HG02973 (cell line): ENCODE measurements at regions not wholly inside any gene's neighbourhood (a gene's known extent, or its start where the extent isn't known, plus 50 kb on each side); places are given as distances from the start of the nearest gene placed in this dataset.
"Not testable (repeated sequence)": the region's sequence is repeated elsewhere in the genome, so short reads cannot be mapped to it uniquely, and the experiment has no call there.

ENCODE experiments used
- ATAC-seq: cut with Tn5 transposase; IDR thresholded peaks from one replicate; pipeline ENCODE4 v1.9.1; 2021; ENCODE audit warnings: moderate library complexity; ENCODE audit not compliant: unreplicated experiment

DNA sequence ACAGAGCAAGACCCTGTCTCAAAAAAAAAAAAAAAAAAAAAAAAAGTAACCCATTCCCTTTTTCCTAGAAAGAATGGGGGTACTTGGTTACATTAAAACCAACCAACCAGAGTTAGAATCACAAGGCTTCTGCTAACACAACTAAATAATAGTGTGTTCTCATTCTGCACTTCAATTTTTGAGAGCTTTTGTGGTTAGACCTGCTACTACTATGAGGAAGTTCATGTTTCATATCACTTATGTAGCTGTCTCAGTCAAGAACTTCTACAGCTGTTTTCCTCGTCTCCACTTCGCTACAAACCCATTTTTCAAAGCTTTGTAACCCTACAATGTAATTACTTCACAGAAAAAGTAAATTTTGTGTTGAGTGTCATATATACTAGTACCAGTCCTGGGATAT, 58.3 kb downstream of the PDHA2 start:
- peak; percentile 74 for ATAC-seq

DNA sequence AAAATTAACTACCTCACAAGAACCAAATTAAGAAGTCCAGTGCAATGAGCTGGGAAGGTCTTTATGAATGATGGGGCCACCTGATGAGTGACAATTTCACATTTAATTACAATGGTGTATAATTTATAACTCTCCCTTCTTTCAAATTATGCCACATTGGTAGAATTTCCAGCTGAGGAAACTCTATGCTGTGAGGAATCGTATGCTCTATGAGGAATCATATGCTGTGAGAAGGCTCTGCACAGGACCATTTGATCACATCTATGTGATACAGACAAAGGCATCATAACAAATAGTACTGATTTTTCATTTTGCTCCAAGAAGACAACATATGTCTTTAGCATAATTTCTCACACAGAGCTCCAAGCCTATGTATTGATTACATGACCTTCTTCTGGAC, 69.3 kb downstream of the PDHA2 start:
- ATAC-seq: no peak

DNA sequence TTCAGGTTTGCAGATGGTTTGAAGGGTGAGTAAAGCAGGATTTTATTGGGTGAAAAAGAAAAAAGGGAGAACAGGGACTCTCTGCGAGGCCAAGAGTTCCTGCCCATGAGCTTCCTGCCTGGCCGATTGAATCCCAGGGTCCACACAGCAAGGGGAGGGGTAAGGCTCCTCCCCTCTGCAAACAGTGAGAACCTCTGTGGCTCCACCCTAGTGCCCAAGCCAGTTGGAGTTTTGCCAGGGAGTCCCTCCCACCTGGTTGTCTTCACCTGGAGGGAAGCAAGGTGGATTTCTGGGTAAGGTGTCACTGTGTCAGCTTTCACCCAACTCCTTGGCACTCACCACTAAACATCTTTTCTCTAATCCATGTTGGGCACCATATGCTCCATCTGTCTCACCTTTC, 70.9 kb downstream of the PDHA2 start:
- no peak for ATAC-seq

DNA sequence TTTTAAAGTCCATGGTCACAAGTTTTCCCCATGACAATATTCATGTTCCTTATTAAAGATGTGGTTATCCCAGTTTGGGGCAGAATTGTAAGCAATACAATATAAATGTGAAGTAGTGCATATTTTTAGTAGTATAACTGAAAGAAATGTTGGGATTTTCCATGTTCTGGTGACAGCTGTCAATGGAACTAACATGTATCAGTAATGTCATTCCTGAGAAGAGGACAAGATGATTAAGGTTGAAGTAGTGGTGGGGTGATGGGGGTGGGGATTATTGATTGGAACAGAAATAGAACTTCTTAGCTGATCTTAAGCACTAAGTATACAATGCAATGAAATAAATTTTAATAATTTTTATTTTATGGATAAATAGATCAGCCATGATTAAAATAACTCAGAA, 81.6 kb downstream of the PDHA2 start:
- no peak for ATAC-seq

DNA sequence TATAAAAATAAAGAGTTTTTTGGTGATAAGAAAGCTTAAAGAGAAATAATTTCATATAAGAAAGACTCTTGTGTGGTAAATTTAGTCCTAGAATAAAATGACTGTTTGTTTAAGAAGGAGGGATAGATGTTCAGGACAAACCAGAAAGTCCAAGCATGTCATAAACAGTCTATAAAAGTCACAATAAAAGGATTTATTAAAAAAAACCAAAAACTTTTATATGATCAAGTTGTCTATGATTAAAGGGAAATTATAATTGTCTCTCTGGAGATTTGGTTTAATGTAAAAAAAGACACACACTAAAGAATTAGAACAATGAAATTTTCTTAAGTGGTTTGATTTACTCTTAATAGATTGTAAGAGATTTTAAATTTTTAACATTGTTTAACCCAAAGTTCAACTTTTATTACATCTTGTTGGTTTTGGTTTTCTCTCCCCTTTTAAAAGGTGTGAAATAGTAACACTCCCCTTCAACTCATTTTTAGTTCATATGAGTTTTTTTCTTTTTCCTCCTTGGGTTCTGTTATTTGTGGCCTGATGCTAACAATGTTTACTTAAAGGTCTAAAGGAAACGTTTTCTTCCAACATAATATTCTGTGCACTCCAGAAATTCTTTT, 89.7 kb downstream of the PDHA2 start:
- ATAC-seq: no peak

DNA sequence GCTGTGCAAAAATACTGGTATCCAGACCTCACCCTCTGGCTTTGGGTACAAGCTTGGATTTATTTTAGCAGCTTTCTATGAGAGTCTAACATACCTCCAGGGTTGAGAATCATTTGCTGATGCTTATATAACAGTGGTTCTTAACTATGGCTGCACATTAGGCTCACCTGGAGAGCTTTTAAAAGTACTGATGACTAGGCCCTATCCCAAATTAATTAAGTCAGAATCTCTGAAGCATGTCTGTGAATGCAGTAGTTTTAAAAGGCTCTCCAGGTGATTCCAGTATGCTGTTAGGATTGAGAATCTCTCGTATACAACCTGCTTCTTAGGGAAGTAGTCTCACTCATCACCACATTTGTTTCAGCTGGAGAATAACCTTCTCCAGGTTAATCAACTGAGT, 99.2 kb downstream of the PDHA2 start:
- ATAC-seq: no peak

DNA sequence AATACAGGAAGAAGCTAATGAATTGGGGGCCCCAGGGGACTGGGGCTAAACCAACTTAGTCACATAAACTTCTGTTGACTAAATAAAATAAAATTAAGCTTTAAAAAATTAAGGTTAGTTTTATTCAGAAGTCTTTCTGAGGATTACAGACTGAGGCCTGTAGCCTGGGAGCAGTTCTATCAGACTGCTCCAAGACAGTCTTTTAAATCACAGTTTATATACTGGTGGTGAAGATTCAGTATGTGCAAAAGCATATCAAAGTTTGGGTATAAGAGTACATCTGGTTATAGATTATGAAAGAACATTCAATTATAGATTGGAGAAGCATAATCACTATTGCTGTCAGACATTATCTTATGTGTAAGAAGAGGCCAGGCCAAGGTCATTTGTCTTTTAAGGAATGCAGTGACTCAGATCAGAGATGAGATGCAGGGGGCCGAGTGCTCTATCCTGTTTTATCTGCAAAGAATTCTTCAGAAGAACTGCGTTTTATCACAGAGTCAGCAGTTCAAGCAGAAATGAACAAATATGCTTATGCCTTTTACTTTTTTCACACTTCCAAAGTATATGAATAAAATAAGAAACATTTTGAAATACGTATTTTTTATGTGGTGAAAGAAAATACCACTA, 109.4 kb downstream of the PDHA2 start:
- no peak for ATAC-seq

DNA sequence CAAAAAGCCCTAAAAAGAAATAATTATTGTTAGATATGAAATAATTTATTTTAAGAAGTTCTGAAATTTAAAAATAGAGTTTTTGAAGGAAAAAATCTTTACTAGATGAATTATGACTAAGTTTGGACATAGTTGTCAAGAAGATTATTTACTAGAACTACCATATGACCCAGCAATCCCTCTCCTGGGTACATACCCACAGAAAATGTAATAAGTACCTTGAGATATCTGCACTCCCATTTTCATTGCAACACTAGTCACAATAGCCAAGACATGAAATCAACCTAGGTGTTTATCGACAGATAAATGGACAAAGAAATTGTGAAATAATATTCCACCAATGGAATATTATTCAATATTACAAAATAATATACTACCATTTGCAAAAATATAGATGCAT, 109.9 kb downstream of the PDHA2 start:
- ATAC-seq: no peak

DNA sequence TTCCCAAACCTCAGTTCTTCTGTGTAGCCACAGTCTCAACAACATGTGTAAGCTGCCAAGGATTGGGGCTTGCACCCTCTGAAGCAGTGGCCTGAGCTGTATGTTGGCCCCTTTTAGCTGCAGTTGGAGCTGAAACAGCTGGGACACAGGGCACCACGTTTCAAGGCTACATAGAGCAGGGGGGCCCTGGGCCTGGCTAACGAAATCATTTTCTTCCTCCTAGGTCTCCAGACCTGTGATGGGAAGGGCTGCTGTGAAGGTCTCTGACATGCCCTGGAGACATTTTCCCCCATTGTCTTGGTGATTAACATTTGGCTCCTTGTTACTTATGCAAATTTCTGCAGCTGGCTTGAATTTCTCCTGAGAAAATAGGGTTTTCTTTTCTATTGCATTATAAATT, 112.6 kb downstream of the PDHA2 start:
- ATAC-seq: not testable (repeated sequence)

DNA sequence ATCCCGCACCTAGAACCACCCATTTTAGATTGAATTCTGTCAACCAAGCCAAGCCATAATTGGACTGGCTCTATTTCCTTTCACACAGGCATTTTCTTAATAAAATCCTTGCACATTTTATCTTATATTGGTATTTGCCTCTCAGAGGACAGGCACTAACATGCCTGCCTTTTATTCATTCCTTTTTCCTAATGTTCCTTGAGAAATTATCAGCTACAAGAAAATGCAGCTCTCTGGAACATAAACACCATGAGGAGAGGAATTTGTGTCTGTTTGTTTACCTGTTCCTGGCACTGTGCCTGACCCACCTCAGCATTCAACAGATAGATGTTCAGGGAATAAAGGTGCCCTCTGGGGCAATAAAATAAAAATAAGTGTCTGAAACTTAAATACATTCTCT, 116.2 kb downstream of the PDHA2 start:
- no peak for ATAC-seq

DNA sequence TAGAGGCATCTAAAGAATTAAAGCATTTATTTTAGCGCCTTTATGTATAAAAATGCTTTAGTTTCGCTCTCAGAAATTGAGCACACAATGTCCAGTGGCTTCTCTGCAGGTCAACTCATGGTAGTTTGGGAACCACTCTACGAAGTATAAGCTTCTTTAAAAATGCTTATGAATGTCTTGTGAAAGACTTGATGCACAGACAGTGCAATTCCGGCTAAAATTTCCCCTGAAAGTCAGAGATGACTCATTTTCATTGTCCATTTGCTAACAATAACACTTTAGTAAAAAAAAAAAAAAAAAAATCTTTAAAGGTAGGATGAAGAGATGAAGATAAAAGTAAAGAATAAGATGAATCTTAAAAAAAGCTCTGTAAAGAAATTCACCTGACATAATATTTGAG, 117.2 kb downstream of the PDHA2 start:
- no peak for ATAC-seq

DNA sequence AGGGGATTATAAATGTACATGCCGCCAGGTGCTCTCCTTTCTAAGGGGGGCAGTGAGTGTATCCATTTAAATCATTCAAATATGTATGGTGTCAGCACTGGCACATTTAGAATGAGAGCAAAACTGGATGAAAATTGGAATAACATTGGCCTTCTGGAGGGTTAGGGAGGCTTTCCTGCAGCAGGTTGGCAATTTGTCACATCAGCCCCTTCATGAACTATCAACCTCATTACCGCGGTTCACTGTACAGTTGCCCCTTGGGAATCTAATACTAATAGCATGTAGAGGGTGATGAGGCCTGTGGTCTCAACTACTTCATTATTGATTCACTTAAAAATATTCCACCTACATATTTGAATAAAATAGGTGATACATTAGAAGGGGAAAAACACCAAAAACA, 117.9 kb downstream of the PDHA2 start:
- no peak for ATAC-seq

DNA sequence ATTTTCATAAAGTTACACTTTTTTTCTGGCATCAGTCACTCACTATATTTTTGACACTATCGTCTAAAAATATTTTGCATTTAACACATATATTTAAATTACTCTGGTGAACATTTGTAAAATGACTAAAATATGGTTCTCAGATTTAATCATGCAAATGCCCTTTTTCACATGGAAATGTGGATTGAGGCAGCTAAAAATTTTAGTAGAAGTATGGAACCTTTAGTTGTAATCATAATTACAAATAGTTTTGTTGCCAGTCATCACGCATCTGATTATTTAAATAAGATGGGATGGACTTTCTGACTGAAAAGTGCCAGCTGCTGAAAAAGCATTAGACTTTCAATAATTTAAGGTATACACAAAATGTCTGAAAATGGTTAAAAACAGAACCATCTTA, 119.3 kb downstream of the PDHA2 start:
- no peak for ATAC-seq

DNA sequence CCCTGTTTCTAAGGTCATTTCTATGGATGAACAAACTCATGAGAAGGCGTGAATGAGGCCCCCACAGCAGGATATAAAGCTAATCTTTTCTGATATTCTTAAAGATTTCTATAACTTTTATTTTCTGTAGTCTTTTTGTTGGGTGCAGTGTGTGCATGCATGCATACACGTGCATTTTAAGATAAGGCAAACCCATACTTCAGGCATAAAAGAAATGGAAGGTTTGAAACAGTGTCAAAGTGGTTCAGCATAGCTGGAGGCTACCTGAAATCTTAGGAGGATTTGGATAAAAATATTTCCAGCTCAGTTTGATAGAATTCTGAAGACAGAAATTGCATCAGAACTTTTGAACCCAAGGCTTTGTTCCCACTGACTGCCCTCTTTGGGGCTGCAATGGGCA, 119.7 kb downstream of the PDHA2 start:
- ATAC-seq: no peak

DNA sequence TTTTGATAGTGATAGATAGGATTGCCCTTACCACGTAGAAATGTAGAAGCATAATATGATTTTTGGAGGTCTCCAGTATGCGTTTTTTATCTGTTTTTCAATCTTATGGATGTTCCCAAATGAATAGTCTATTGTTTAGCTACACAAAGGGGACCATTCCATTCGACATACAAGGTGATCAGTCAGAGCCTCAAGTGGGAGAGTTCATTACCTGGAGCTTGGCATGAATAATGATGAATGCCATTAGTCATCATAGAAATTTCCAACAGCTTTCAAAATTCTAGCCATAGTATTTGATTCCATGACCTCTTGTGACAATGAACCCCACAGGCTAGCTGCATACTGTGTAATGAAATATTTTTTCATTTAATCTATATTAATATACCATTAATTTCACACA, 123.6 kb downstream of the PDHA2 start:
- ATAC-seq: no peak

DNA sequence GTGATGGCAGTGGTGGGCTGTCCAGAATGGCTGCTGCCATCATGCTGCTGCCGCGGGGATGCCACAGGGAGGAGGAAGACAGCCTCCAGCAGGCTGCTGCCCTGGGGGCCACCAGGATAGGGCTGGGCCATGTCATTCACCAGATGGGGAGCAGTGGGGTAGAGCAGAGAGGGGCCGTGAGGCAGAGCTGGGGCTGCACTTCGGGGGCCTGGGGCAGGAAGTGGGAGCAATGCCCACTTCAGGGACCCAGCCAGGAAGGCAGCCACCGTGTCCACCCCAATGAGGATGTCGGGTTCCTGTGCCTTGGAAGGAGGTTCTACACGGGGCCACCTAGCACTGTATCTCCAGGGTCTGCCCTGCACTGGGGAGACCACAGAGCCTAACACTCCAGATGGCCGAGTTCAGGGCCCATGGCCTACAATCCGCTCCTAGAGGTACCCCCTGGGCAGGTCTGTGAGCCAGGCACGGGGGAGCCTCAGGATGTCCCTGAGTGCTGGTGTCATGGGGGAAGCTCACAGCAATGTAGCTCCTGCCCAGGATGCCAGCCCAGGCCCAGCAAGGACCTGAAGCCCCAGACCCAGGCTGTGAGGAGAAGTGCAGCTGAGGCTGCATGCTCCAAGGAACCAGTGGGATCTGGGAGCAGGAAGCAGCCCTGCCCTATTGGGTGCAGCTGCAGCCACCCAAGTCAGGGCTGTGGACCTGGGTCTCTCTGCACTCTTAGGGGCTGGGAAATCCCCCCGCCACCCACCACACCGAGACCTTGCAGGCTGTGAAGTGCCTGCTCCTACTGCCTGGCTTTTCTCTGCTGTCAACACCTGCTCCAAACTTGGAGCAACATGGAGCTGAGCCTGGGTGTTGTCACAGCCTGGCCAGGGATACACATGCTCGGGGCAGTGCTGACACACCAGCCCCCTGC, 140.3 kb downstream of the PDHA2 start:
- ATAC-seq: no peak

DNA sequence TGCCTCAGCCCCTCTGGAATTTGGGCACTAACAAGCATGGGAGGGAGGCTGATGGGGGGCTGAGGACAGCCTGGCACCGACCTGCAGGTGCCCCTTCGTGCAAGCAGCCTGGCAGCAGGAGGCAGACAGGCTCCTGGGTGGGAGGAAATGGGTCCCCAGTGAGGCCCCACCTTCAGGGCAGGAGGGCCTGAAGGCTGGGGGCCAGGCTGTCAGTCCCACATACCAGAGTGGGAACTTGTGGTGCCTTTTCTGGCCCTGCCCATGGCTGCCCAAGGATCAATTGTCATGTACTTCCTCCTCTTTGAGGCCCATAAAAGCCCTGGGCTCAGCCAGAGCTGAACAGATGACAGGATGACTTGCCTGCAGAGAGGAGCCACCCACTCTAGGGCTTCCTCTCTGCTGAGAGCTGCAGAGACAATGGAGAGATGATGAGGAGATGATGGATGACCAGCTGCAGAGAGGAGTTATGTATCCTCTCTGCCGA, 141.0 kb downstream of the PDHA2 start:
- no peak for ATAC-seq

DNA sequence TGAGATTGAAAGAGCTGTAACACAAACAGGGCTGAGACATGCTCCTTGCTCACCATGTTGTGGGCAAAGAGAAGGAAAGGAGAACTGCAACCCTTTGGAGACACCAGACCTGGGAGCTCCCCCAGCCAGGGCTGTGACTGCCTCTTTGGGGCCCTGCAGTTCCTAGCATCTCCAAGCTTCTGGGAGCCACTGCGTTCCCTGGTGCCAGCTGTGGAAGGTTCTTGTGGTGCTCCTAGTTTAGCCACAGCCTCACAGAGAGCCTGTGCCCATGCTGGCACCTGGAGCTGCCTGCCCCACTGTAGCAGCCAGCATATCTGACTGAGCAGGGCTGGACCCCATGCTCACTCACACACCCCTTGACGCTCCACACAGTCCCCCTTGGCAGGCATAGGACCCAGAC, 141.7 kb downstream of the PDHA2 start:
- no peak for ATAC-seq

DNA sequence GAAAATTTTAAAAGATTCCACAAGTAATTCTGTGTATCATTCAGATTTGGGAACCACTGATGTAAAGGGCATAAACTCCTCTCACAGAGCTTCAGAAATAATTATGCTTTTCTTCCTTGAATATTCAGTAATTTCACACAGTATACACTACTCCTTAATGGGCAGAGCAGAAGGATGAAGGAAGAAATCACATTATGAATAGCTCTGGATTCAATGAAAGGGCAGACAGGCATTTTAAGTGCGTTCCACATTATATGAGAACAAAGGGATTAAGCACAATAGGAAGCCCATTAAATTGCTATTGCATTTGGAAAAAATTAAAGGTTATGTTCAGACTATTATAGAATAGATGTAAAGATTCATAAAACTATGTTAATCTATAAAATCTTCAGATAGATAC, 142.6 kb downstream of the PDHA2 start:
- ATAC-seq: no peak

DNA sequence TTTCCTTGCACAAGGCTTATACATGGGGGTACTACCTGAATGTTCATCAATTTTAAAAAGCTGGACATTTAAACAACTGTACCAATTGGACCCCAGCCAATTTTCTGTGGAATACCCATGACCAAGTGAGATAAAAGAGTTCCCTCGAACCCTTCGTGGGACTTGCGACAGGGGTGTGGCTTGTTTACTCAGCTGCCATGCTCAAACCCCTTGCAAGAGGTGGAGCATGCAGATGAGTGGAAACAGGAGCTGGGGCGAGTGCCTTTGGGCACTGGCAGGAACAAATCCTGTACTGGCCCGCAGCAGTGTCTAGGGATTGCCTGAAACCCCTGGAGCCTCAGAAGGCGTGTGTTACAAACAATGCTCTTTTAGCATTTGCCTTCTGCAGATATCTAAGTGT, 144.2 kb downstream of the PDHA2 start:
- no peak for ATAC-seq

DNA sequence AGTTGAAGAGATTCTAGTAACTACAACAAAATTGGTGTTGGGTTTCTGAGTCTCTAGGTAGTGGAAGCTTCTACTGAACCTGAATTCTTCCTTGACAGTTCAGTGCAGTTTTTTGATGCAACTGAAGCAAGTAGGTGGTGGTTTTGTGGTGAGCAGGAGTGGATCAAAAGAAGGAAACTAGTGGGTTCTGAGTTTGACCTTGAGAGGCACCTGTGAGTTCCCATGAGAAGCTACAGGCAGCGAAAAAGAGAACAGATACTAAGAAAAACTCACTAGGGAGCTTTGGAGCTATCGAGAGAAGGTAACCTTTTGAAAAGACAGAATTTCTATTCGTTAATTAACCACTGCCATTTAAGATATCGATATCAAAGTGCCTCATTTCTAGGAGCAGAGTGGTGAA, 145.2 kb downstream of the PDHA2 start:
- ATAC-seq: peak; percentile 82
